ENCODE measurements at regions not wholly inside any gene's neighbourhood (a gene's known extent, or its start where the extent isn't known, plus 50 kb on each side); places are given as distances from the start of the nearest gene placed in this dataset.

DNA sequence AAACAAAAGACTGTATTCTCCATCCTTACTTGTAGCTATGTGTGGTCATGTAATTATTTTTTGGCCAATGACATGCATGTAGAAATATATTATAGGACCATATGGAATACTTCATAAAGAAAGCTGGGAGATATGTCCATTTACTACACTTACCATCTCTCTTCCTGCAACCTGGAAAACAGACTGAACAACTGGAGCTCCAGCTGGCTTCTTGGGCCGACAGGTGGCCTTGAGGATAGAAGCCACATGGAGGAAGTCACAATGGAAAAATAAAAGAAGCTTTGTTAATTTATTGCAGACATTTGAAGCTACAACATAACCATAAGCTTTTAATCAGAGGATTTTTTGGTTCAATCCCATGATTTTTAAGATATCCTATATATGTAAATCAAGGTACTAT, 167.9 kb upstream of the CBLB start:
- TF ChIP-seq BACH2 (CRISPR knock-in tag; IDR thresholded peaks at IDR 0.05; ENCODE audit: borderline replicate concordance) (no peak), ZFP30 (CRISPR knock-in tag; IDR thresholded peaks at IDR 0.05) (no peak), SNAI2 (CRISPR knock-in tag; IDR thresholded peaks at IDR 0.05) (no peak), ZFP3 (CRISPR knock-in tag; IDR thresholded peaks at IDR 0.05) (no peak), ZC3H10 (CRISPR knock-in tag; IDR thresholded peaks at IDR 0.05) (no peak), ARNTL (CRISPR knock-in tag; IDR thresholded peaks at IDR 0.05; ENCODE audit: borderline replicate concordance, low read depth) (no peak)

All from SK-N-SH treated with all-trans-retinoic acid at 6 μM for 48 hours (cell line).